Endothelial cell of umbilical vein (primary cell): ENCODE measurements at regions not wholly inside any gene's neighbourhood (a gene's known extent, or its start where the extent isn't known, plus 50 kb on each side); places are given as distances from the start of the nearest gene placed in this dataset.

Experiments used
- BruUV-seq: library from RNA; stranded (reverse); fragments of 400-500 nt; replicated peaks from 2 replicates; lab custom pipeline; 2021; lab: Mats Ljungman, UMichigan
- CTCF ChIA-PET: fragments of 300-600, 350-600 bp; sonication (Branson Sonifier 250); formaldehyde crosslinking; loops from one replicate; lab custom pipeline; 2021; ENCODE audit warnings: antibody characterized with exemption, inconsistent platforms; lab: Charles Lee
- POLR2A ChIA-PET: fragments of 300-600, 350-600 bp; sonication (Branson Sonifier 250); formaldehyde crosslinking; loops from one replicate; lab custom pipeline; 2021; ENCODE audit warnings: antibody characterized with exemption, inconsistent platforms; lab: Charles Lee
- DNase-seq: peaks from one replicate; pipeline ENCODE4 v3.0.0-alpha.2; 2011; ENCODE audit warnings: low read depth, low spot score
- FAIRE-seq: peaks from 2 replicates; lab custom pipeline; 2011; peaks lifted over from hg19 to GRCh38; lab: Jason Lieb, UNC
- H2AFZ ChIP-seq: 2 replicates; pipeline ENCODE4 v1.6.0; 2012; ENCODE audit warnings: low read depth, low read length, control low read depth, inconsistent platforms
- H3K27ac ChIP-seq: 2 replicates; pipeline ENCODE4 v1.5.1; 2011; ENCODE audit warnings: low read depth, mild to moderate bottlenecking, control low read depth, low read length, moderate library complexity; ENCODE audit not compliant: insufficient read depth
- H3K27me3 ChIP-seq, 2 experiments: 2 replicates each; pipeline versions ENCODE4 v1.6.0 to v1.6.1; 2011; ENCODE audit warnings: low read length in 2 of 2, mixed read lengths in 1 of 2; ENCODE audit not compliant: control insufficient read depth in 2 of 2, insufficient read depth in 2 of 2
- H3K36me3 ChIP-seq, 2 experiments: 2 replicates in 1 of 2; 3 replicates in 1 of 2; pipeline ENCODE4 v1.5.1; 2011; ENCODE audit warnings: low read length in 2 of 2, mild to moderate bottlenecking in 1 of 2, moderate library complexity in 1 of 2; ENCODE audit not compliant: control insufficient read depth in 2 of 2, insufficient read depth in 2 of 2; ENCODE audit errors: extremely low read depth in 1 of 2
- H3K4me1 ChIP-seq: 3 replicates; pipeline ENCODE4 v1.5.1; 2011; ENCODE audit warnings: mild to moderate bottlenecking, low read length; ENCODE audit not compliant: control insufficient read depth, insufficient read depth; ENCODE audit errors: extremely low read depth
- H3K4me2 ChIP-seq: 2 replicates; pipeline ENCODE4 v1.6.1; 2011; ENCODE audit warnings: low read length, control low read depth, mixed read lengths; ENCODE audit not compliant: insufficient read depth
- H3K4me3 ChIP-seq, 3 experiments: fragments of 200-600 bp in 1 of 3; sonication (generic), shearing (Covaris generic) in 1 of 3; replicated peaks in 1 of 3; 2 replicates each; pipeline ENCODE4 v1.5.1; 2011 to 2016; ENCODE audit warnings: control low read depth in 3 of 3, low read length in 3 of 3, mild to moderate bottlenecking in 2 of 3, inconsistent platforms in 1 of 3, low read depth in 1 of 3, moderate library complexity in 1 of 3; ENCODE audit not compliant: insufficient read depth in 1 of 3
- H3K79me2 ChIP-seq: 2 replicates; pipeline ENCODE4 v1.6.0; 2012; ENCODE audit warnings: low read length, inconsistent platforms; ENCODE audit not compliant: control insufficient read depth, insufficient read depth
- H3K9ac ChIP-seq: replicated peaks from 2 replicates; pipeline ENCODE3; 2011; ENCODE audit warnings: low read length, control low read depth; ENCODE audit not compliant: insufficient read depth; ENCODE audit errors: extremely low read depth
- H3K9me1 ChIP-seq: replicated peaks from 3 replicates; pipeline ENCODE4 v1.6.0; 2011; ENCODE audit warnings: mild to moderate bottlenecking, low read length; ENCODE audit not compliant: control insufficient read depth, insufficient read depth; ENCODE audit errors: extremely low read depth
- H3K9me3 ChIP-seq: replicated peaks from 2 replicates; pipeline ENCODE4 v1.5.1; 2012; ENCODE audit warnings: low read length, inconsistent platforms; ENCODE audit not compliant: control insufficient read depth, insufficient read depth
- H4K20me1 ChIP-seq: replicated peaks from 2 replicates; pipeline ENCODE3; 2011; ENCODE audit warnings: mild to moderate bottlenecking, low read length; ENCODE audit not compliant: control insufficient read depth, insufficient read depth; ENCODE audit errors: extremely low read depth
- CTCF ChIP-seq, 2 donors: IDR thresholded peaks; 1 replicate in 1 of 2; 2 replicates in 1 of 2; pipeline ENCODE4 v1.5.1; 2011; ENCODE audit warnings: low read length in 2 of 2, mild to moderate bottlenecking in 2 of 2, moderate library complexity in 2 of 2, control low read depth in 1 of 2, inconsistent platforms in 1 of 2, low read depth in 1 of 2; ENCODE audit not compliant: insufficient read depth in 1 of 2; ENCODE audit errors: extremely low read depth in 1 of 2
- EZH2 ChIP-seq: IDR thresholded peaks from 2 replicates; pipeline ENCODE4 v1.6.1; 2012; ENCODE audit warnings: borderline replicate concordance, low read depth, mild to moderate bottlenecking, moderate library complexity, low read length, inconsistent platforms; ENCODE audit not compliant: severe bottlenecking
- FOS ChIP-seq: IDR thresholded peaks from 2 replicates; pipeline ENCODE4 v1.6.1; 2011; ENCODE audit warnings: mild to moderate bottlenecking, low read length, moderate library complexity, borderline replicate concordance; ENCODE audit not compliant: insufficient read depth
- GATA2 ChIP-seq: IDR thresholded peaks from 2 replicates; pipeline ENCODE4 v1.7.0; 2011; ENCODE audit warnings: low read depth, mild to moderate bottlenecking, moderate library complexity, mixed read lengths, low read length; ENCODE audit not compliant: insufficient read length, insufficient read depth
- JUN ChIP-seq: IDR thresholded peaks from 2 replicates; pipeline ENCODE4 v1.6.1; 2011; ENCODE audit warnings: borderline replicate concordance, low read depth; ENCODE audit not compliant: insufficient read length, insufficient read depth
- MYC ChIP-seq: IDR thresholded peaks from one replicate; pipeline ENCODE4 v1.6.1; 2011; ENCODE audit warnings: mild to moderate bottlenecking, low read depth, low read length
- POLR2A ChIP-seq: IDR thresholded peaks from 2 replicates; pipeline ENCODE4 v1.6.1; 2012; ENCODE audit warnings: low read depth, mild to moderate bottlenecking, control low read depth, low read length
- POLR2AphosphoS5 ChIP-seq: IDR thresholded peaks from 2 replicates; pipeline ENCODE4 v1.6.1; 2012; ENCODE audit warnings: low read depth, mild to moderate bottlenecking, control low read depth, low read length, moderate library complexity; ENCODE audit not compliant: insufficient read depth
- dilution Hi-C: fragments of 300-500 bp; cut with MboI; formaldehyde crosslinking; loops from one replicate; pipeline ENCODE4 v1.15.0; 2019; ENCODE audit warnings: low sequenced_read_pairs; ENCODE audit not compliant: extremely low pct_ligation_motif_present
- intact Hi-C: fragments of 100-400 bp; cut with micrococcal nuclease; formaldehyde crosslinking; loops from one replicate; pipeline ENCODE4 v1.10.0; 2022
- TF ChIP-seq, protein P1 (sequence below): IDR thresholded peaks from 2 replicates; pipeline ENCODE4 v1.6.1; 2011; ENCODE audit not compliant: insufficient read depth, insufficient read length

GRCh38 chr2:240333985-240334384, 101.5 kb upstream of the GPC1 start:
- H3K9ac ChIP-seq: no peak overlapping the region
- BruUV-seq: no TSS peak
- no peaks in the 10 kb centered on the region for H3K79me2 ChIP-seq
- H3K27me3 ChIP-seq: no peaks in the 10 kb centered on the region
- no peak for TF ChIP-seq FOS
- TF ChIP-seq JUN: no peak
- no peak for TF ChIP-seq EZH2
- no peak for TF ChIP-seq MYC
- no peak for TF ChIP-seq POLR2A
- no peak for TF ChIP-seq POLR2AphosphoS5
- H3K9me3 ChIP-seq: no peaks in the 10 kb centered on the region
- no peak for DNase-seq
- dilution Hi-C loops: no loop called here
- intact Hi-C loops: no loop called here
- no peaks in the 10 kb centered on the region for H3K4me1 ChIP-seq
- no peaks in the 10 kb centered on the region for H3K9me1 ChIP-seq
- POLR2A ChIA-PET: no interaction called here
- H3K4me2 ChIP-seq: no peak overlapping the region
- no peaks in the 10 kb centered on the region for H4K20me1 ChIP-seq
- no peak for FAIRE-seq
- H2AFZ ChIP-seq: no peak overlapping the region
- H3K36me3 ChIP-seq: no peaks in the 10 kb centered on the region
- H3K27ac ChIP-seq: no peak overlapping the region
- CTCF ChIA-PET: no interaction called here
- no peak overlapping the region for H3K4me3 ChIP-seq

GRCh38 chr2:240335061-240335460, 100.4 kb upstream of the GPC1 start:
- Histone ChIP-seq H3K9ac (no peak overlapping the region), H3K36me3 (no peaks in the 10 kb centered on the region), H3K4me3 (no peak overlapping the region), H3K27me3 (no peaks in the 10 kb centered on the region), H2AFZ (no peak overlapping the region), H3K9me3 (no peaks in the 10 kb centered on the region), H3K4me2 (no peak overlapping the region), H3K79me2 (no peaks in the 10 kb centered on the region), H3K4me1 (no peaks in the 10 kb centered on the region), H3K27ac (no peak overlapping the region), H3K9me1 (no peaks in the 10 kb centered on the region), H4K20me1 (no peaks in the 10 kb centered on the region)
- intact Hi-C loops (no loop called here), dilution Hi-C loops (no loop called here)
- POLR2A ChIA-PET: no interaction called here
- TF ChIP-seq, protein P1, sequence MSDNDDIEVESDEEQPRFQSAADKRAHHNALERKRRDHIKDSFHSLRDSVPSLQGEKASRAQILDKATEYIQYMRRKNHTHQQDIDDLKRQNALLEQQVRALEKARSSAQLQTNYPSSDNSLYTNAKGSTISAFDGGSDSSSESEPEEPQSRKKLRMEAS: no peak
- no peak for TF ChIP-seq MYC
- TF ChIP-seq FOS: no peak
- no peak for TF ChIP-seq CTCF (IDR thresholded peaks at IDR 0.05; ENCODE audit: extremely low read depth in 1 of 2, insufficient read depth in 1 of 2, low read depth in 1 of 2, low read length in 2 of 2)
- no peak for TF ChIP-seq JUN
- no peak for TF ChIP-seq GATA2
- TF ChIP-seq EZH2: no peak
- no peak for TF ChIP-seq POLR2A
- TF ChIP-seq POLR2AphosphoS5: no peak
- FAIRE-seq (no peak), DNase-seq (no peak)
- BruUV-seq: no TSS peak
- CTCF ChIA-PET: no interaction called here
